IPS-NIHi7 (cell line): ENCODE measurements at regions not wholly inside any gene's neighbourhood (a gene's known extent, or its start where the extent isn't known, plus 50 kb on each side); places are given as distances from the start of the nearest gene placed in this dataset.
"Not testable (repeated sequence)": the region's sequence is repeated elsewhere in the genome, so short reads cannot be mapped to it uniquely, and the experiment has no call there.

Source experiments
- DNase-seq: peaks from one replicate; pipeline ENCODE4 v3.0.0; 2012; ENCODE audit warnings: mixed read lengths; ENCODE audit errors: extremely low spot score

GRCh38 chr9:62798884-62799850 lies 1609.3 kb downstream of the SPATA31A7 start:
- DNase-seq = not testable (repeated sequence)

GRCh38 chr9:62799851-62800371 lies 1610.1 kb downstream of the SPATA31A7 start:
- not testable (repeated sequence) for DNase-seq

GRCh38 chr9:62800451-62801371 lies 1610.9 kb downstream of the SPATA31A7 start:
- DNase-seq = peak; percentile 2

GRCh38 chr9:62801372-62801811 lies 1611.6 kb downstream of the SPATA31A7 start:
- not testable (repeated sequence) for DNase-seq

- peak; percentile 89 for DNase-seq
Observed at GRCh38 chr9:62801961-62802718, 1612.3 kb downstream of the SPATA31A7 start.

- DNase-seq = not testable (repeated sequence)
Observed at GRCh38 chr9:62802719-62803079, 1612.9 kb downstream of the SPATA31A7 start.

- not testable (repeated sequence) for DNase-seq
Observed at GRCh38 chr9:62803099-62803498, 1613.3 kb downstream of the SPATA31A7 start.

- not testable (repeated sequence) for DNase-seq
Observed at GRCh38 chr9:62804314-62804713, 1614.5 kb downstream of the SPATA31A7 start.

GRCh38 chr9:62807424-62807823 lies 1617.6 kb downstream of the SPATA31A7 start:
- not testable (repeated sequence) for DNase-seq

- not testable (repeated sequence) for DNase-seq
Observed at GRCh38 chr9:62808081-62808480, 1618.2 kb downstream of the SPATA31A7 start.

- DNase-seq = not testable (repeated sequence)
Observed at GRCh38 chr9:62810318-62810717, 1620.5 kb downstream of the SPATA31A7 start.

GRCh38 chr9:62810811-62811315 lies 1621.0 kb downstream of the SPATA31A7 start:
- DNase-seq = not testable (repeated sequence)

- not testable (repeated sequence) for DNase-seq
Observed at GRCh38 chr9:62815436-62815835, 1625.6 kb downstream of the SPATA31A7 start.

GRCh38 chr9:62816331-62816730 lies 1626.5 kb downstream of the SPATA31A7 start:
- not testable (repeated sequence) for DNase-seq

GRCh38 chr9:62817214-62817613 lies 1627.4 kb downstream of the SPATA31A7 start:
- not testable (repeated sequence) for DNase-seq

- not testable (repeated sequence) for DNase-seq
Observed at GRCh38 chr9:62822185-62822584, 1632.3 kb downstream of the SPATA31A7 start.

GRCh38 chr9:62827957-62828907 lies 1638.4 kb downstream of the SPATA31A7 start:
- DNase-seq = not testable (repeated sequence)

GRCh38 chr9:62830829-62831459 lies 1641.1 kb downstream of the SPATA31A7 start:
- DNase-seq = not testable (repeated sequence)
